MM.1S (cell line): ENCODE measurements at regions not wholly inside any gene's neighbourhood (a gene's known extent, or its start where the extent isn't known, plus 50 kb on each side); places are given as distances from the start of the nearest gene placed in this dataset.

ENCODE experiments used
- DNase-seq: peaks from one replicate; pipeline ENCODE4 v3.0.0-alpha.2; 2015
- H2AFZ ChIP-seq: fragments of 300-600 bp; sonication (generic); 2 replicates; pipeline ENCODE4 v1.6.0; 2016; ENCODE audit warnings: antibody characterized with exemption, low read length
- H3F3A ChIP-seq: fragments of 300-600 bp; sonication (generic); 2 replicates; pipeline ENCODE4 v1.6.1; 2016; ENCODE audit warnings: mild to moderate bottlenecking, antibody characterized with exemption, low read length, moderate library complexity, mixed read lengths; ENCODE audit not compliant: insufficient read depth
- H3K27ac ChIP-seq: fragments of 300-600 bp; sonication (generic); 2 replicates; pipeline ENCODE4 v1.5.1; 2016; ENCODE audit warnings: mild to moderate bottlenecking, low read length
- H3K27me3 ChIP-seq: fragments of 300-600 bp; sonication (generic); replicated peaks from 2 replicates; pipeline ENCODE4 v1.6.0; 2016; ENCODE audit warnings: low read length; ENCODE audit not compliant: insufficient read depth
- H3K36me3 ChIP-seq: fragments of 300-600 bp; sonication (generic); replicated peaks from 2 replicates; pipeline ENCODE4 v1.6.1; 2016; ENCODE audit warnings: mild to moderate bottlenecking, low read length, mixed read lengths; ENCODE audit not compliant: insufficient read depth
- H3K4me1 ChIP-seq: fragments of 300-600 bp; sonication (generic); 2 replicates; pipeline ENCODE4 v1.6.1; 2016; ENCODE audit warnings: low read length, mixed read lengths
- H3K4me2 ChIP-seq: fragments of 300-600 bp; sonication (generic); 2 replicates; pipeline ENCODE4 v1.6.0; 2016; ENCODE audit warnings: low read depth, low read length
- H3K4me3 ChIP-seq: fragments of 300-600 bp; sonication (generic); 2 replicates; pipeline ENCODE4 v1.5.1; 2016; ENCODE audit warnings: low read length, mixed read lengths
- H3K79me2 ChIP-seq: fragments of 300-600 bp; sonication (generic); 2 replicates; pipeline ENCODE4 v1.6.1; 2016; ENCODE audit warnings: mixed run types, low read length, mixed read lengths
- H3K9ac ChIP-seq: fragments of 300-600 bp; sonication (generic); 2 replicates; pipeline ENCODE4 v1.6.1; 2016; ENCODE audit warnings: low read length, mixed read lengths
- H3K9me2 ChIP-seq: fragments of 300-600 bp; sonication (generic); replicated peaks from 2 replicates; pipeline ENCODE4 v1.6.1; 2016; ENCODE audit warnings: mild to moderate bottlenecking, low read length, mixed read lengths; ENCODE audit not compliant: insufficient read depth
- H3K9me3 ChIP-seq: fragments of 300-600 bp; sonication (generic); replicated peaks from 2 replicates; pipeline ENCODE4 v1.6.1; 2016; ENCODE audit warnings: mild to moderate bottlenecking, low read length, mixed read lengths; ENCODE audit not compliant: insufficient read depth
- H4K20me1 ChIP-seq: fragments of 300-600 bp; sonication (generic); 2 replicates; pipeline ENCODE4 v1.6.1; 2016; ENCODE audit warnings: mild to moderate bottlenecking, low read length, moderate library complexity, mixed read lengths; ENCODE audit not compliant: insufficient read depth
- CTCF ChIP-seq: fragments of 300-600 bp; sonication (generic); IDR thresholded peaks from 2 replicates; pipeline ENCODE4 v1.5.1; 2016; ENCODE audit warnings: antibody characterized with exemption, low read length, mixed read lengths
- EZH2 ChIP-seq: fragments of 300-600 bp; sonication (generic); optimal IDR thresholded peaks from 2 replicates; pipeline ENCODE3; 2017; ENCODE audit warnings: low read depth, mild to moderate bottlenecking, antibody characterized with exemption, low read length, mixed read lengths
- EZH2phosphoT487 ChIP-seq: fragments of 300-600 bp; sonication (generic); IDR thresholded peaks from 2 replicates; pipeline ENCODE4 v1.6.1; 2018; ENCODE audit warnings: antibody characterized with exemption, low read length

GRCh38 chr2:216781709-216782108 lies 78.2 kb downstream of the TNP1 start:
- Histone ChIP-seq H3F3A (no peaks in the 10 kb centered on the region), H3K9me3 (no peaks in the 10 kb centered on the region), H3K9me2 (no peaks in the 10 kb centered on the region), H4K20me1 (no peaks in the 10 kb centered on the region), H3K27me3 (no peaks in the 10 kb centered on the region), H3K9ac (no peak overlapping the region), H3K4me1 (no peaks in the 10 kb centered on the region), H3K36me3 (no peaks in the 10 kb centered on the region), H3K4me3 (no peak overlapping the region), H3K79me2 (no peaks in the 10 kb centered on the region), H2AFZ (no peak overlapping the region), H3K27ac (no peak overlapping the region), H3K4me2 (no peak overlapping the region)
- no peak for TF ChIP-seq EZH2phosphoT487
- DNase-seq, result no peak

- Histone ChIP-seq H4K20me1 (no peaks in the 10 kb centered on the region), H3K4me2 (no peak overlapping the region), H3K4me1 (no peaks in the 10 kb centered on the region), H3K36me3 (no peaks in the 10 kb centered on the region), H3K79me2 (no peaks in the 10 kb centered on the region), H3K9me3 (no peaks in the 10 kb centered on the region), H3K9ac (no peak overlapping the region), H3F3A (no peaks in the 10 kb centered on the region), H3K27me3 (no peaks in the 10 kb centered on the region), H2AFZ (no peak overlapping the region), H3K27ac (no peak overlapping the region), H3K9me2 (no peaks in the 10 kb centered on the region), H3K4me3 (no peak overlapping the region)
- TF ChIP-seq EZH2, result no peak
- no peak for TF ChIP-seq EZH2phosphoT487
- TF ChIP-seq CTCF, result no peak
- DNase-seq, result no peak
Observed at GRCh38 chr2:216780843-216781242, 79.0 kb downstream of the TNP1 start.

GRCh38 chr2:216777637-216778273 lies 82.1 kb downstream of the TNP1 start:
- H3K9ac ChIP-seq, result no peak overlapping the region
- TF ChIP-seq CTCF (peak; percentile 67), EZH2 (no peak)
- DNase-seq, result peak; percentile 66
- no peak overlapping the region for H2AFZ ChIP-seq
- H3K4me1 ChIP-seq, result no peaks in the 10 kb centered on the region
- no peaks in the 10 kb centered on the region for H3K36me3 ChIP-seq
- no peaks in the 10 kb centered on the region for H3K9me2 ChIP-seq
- no peaks in the 10 kb centered on the region for H4K20me1 ChIP-seq
- H3K79me2 ChIP-seq, result no peaks in the 10 kb centered on the region
- H3F3A ChIP-seq, result no peaks in the 10 kb centered on the region
- no peak overlapping the region for H3K27ac ChIP-seq
- H3K27me3 ChIP-seq, result no peaks in the 10 kb centered on the region
- H3K9me3 ChIP-seq, result no peaks in the 10 kb centered on the region
- H3K4me3 ChIP-seq, result no peak overlapping the region
- no peak overlapping the region for H3K4me2 ChIP-seq

- Histone ChIP-seq H3K4me3 (no peak overlapping the region), H4K20me1 (no peaks in the 10 kb centered on the region), H3K4me2 (no peak overlapping the region), H3K27me3 (no peaks in the 10 kb centered on the region), H3K9me3 (no peaks in the 10 kb centered on the region), H3K79me2 (no peaks in the 10 kb centered on the region), H3K9me2 (no peaks in the 10 kb centered on the region), H3K36me3 (no peaks in the 10 kb centered on the region), H2AFZ (no peak overlapping the region), H3K27ac (no peak overlapping the region), H3K9ac (no peak overlapping the region), H3K4me1 (no peaks in the 10 kb centered on the region), H3F3A (no peaks in the 10 kb centered on the region)
- DNase-seq, result no peak
- TF ChIP-seq CTCF, result no peak
- no peak for TF ChIP-seq EZH2
- no peak for TF ChIP-seq EZH2phosphoT487
Observed at GRCh38 chr2:216776066-216776850, 80.9 kb upstream of the IGFBP5 start.
